B cell (primary cell): ENCODE measurements at regions not wholly inside any gene's neighbourhood (a gene's known extent, or its start where the extent isn't known, plus 50 kb on each side); places are given as distances from the start of the nearest gene placed in this dataset.

Experiments used
- CTCF ChIP-seq: fragments of 200-600 bp; IDR thresholded peaks from one replicate; pipeline ENCODE4 v1.8.0; 2022; ENCODE audit warnings: antibody characterized with exemption, mild to moderate bottlenecking
- EZH2 ChIP-seq: IDR thresholded peaks from 2 replicates; pipeline ENCODE4 v1.6.1; 2012; ENCODE audit warnings: borderline replicate concordance, low read depth, mild to moderate bottlenecking, moderate library complexity, low read length; ENCODE audit not compliant: insufficient read depth, poor library complexity, severe bottlenecking

- TF ChIP-seq CTCF (no peak), EZH2 (no peak)
These were observed 141.4 kb downstream of the LRRC70 start for GRCh38 chr5:62720031-62720441.
